GM12875 (cell line): ENCODE measurements at regions not wholly inside any gene's neighbourhood (a gene's known extent, or its start where the extent isn't known, plus 50 kb on each side); places are given as distances from the start of the nearest gene placed in this dataset.

ENCODE experiments used
- H3K4me3 ChIP-seq: one replicate; pipeline ENCODE4 v1.5.1; 2011; ENCODE audit warnings: low read depth, low read length, control low read depth
- TF ChIP-seq, protein P1 (sequence below): IDR thresholded peaks from 2 replicates; pipeline ENCODE4 v1.5.1; 2011; ENCODE audit warnings: low read depth, mild to moderate bottlenecking, control low read depth, inconsistent platforms, low read length, moderate library complexity, borderline replicate concordance; ENCODE audit not compliant: insufficient read depth

DNA sequence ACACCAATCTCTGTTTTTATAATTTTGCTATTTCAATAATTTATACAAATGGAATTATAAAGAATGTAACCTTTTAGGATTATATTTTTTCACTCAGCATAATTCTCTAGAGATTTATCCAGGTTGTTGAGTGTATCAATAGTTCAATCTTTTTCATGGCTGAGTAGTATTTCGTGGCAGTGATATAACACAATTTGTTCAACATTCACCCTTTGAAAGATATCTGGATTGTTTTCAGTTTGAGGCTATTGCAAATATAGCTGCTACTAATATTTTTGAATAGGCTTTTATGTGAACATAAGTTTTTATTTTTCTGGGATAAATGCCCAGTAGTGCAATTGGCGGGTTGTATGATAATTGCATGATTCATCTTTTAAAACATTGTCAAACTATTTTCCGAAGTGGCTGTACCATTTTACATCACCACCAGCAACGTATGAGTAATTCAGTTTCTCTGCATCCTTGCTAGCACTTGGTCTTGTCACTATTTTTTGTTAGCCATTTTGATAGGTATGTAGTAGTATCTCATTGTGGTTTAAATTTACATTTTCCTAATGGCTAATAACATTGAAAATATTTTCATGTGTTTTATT is 55.6 kb upstream of the ABCD3 start:
- H3K4me3 ChIP-seq: no peak overlapping the region
- TF ChIP-seq, protein P1, sequence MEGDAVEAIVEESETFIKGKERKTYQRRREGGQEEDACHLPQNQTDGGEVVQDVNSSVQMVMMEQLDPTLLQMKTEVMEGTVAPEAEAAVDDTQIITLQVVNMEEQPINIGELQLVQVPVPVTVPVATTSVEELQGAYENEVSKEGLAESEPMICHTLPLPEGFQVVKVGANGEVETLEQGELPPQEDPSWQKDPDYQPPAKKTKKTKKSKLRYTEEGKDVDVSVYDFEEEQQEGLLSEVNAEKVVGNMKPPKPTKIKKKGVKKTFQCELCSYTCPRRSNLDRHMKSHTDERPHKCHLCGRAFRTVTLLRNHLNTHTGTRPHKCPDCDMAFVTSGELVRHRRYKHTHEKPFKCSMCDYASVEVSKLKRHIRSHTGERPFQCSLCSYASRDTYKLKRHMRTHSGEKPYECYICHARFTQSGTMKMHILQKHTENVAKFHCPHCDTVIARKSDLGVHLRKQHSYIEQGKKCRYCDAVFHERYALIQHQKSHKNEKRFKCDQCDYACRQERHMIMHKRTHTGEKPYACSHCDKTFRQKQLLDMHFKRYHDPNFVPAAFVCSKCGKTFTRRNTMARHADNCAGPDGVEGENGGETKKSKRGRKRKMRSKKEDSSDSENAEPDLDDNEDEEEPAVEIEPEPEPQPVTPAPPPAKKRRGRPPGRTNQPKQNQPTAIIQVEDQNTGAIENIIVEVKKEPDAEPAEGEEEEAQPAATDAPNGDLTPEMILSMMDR: no peak

DNA sequence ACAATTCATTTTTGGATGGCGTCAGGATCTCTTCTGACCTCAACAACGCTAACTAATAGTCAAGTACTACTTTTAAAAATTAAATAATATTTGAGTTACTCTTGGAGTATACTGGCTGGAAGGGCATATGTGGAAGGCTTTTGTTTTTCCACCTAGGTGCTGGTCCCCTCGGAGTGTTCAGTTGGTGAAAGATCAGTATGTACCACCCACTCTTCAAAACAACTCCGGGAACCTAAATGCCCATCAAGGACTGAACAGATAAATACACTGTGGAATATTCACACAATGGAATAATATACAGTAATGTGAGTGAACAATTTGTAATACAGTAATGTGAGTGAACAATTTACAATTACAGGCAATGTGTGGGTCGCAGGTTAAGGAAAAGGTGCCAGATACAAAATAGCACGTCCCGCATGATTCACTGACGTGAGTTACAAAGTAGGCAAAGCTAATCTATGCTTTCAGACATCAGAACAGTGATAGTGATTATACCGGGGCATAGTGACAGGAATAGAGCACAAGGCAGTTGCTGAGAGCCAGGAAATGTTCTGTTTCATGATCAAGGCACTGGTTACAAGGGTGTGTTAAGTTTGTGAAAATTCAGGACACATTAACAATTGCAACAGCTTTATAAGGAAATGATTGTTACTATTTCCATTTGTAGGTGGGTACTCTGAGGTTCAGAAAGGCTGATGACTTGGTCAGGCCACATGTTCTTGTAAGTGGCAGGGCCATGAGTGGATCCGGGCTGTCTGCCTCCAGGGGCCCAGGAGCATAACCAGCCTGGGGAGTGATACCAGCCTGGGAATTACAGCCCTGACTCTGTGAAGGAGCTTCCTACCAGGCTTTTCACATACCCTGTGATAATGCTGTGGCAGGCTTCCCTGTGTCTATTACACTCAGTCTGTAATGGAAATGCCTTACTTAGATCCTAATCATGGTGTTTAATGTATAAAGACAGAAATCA is 59.3 kb upstream of the ABCD3 start:
- TF ChIP-seq, protein P1: no peak
- no peak overlapping the region for H3K4me3 ChIP-seq

DNA sequence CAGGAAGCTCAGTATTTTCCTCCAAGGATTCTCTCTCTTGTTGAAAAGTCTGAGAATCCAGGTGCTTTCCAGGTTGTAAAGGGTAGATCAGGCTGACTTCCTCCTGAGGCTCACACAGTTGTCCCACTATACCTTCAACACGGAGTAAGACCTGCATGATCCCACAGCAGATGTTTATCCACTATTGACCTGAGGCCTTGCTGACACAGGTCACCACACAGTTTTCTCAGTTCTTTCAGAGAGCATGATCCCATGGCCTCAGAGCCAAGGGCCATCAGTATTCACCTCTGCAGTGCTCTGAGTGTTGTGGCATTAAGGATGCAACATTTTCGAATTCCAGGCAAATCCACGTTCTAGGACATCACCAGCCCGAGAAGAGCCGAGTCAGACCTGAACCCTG is 60.5 kb upstream of the ABCD3 start:
- no peak overlapping the region for H3K4me3 ChIP-seq
- TF ChIP-seq, protein P1: no peak

DNA sequence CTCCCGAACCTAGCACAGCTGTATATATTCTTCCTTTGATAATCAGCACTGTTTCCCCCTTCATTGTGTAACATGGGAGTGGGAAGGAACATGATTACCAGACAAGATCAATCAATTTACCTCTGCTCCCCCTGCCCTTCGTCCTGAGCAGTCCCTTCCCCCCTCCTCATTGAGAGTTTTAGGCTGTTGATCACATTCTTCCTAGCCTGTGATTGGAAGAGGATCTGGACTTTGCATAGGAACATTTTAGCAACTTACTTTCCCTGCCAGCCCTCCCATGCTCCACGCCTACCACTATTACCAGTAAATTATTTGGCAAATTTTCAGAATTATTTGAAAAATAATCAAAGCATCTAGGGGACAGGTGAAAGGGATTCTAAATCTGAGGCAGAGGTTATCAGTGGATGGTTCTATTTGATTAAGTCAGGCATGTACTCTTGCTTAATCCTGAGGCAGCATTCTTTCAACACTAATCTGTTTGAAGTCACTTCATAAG is 62.7 kb upstream of the ABCD3 start:
- TF ChIP-seq, protein P1: no peak
- H3K4me3 ChIP-seq: no peak overlapping the region

DNA sequence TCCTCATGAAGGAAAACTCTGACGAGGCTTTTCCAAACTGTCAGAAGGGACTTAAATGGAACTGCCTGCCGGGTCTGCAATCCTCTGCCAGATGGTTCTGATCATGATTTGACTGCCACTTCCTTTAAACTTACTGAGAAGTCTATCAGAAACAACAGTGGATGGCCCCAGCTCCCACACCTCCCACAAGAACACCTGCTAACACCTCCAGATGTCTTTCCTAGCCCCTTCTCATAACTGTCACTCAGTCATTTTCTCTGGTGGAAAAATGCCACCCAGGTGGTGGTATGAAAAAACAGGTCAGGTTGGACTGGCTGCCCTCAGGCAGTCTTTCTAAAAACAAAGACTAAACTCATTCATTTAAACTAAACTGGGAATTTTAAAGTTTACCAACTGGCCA is 66.7 kb upstream of the ABCD3 start:
- TF ChIP-seq, protein P1: no peak
- H3K4me3 ChIP-seq: no peak overlapping the region

DNA sequence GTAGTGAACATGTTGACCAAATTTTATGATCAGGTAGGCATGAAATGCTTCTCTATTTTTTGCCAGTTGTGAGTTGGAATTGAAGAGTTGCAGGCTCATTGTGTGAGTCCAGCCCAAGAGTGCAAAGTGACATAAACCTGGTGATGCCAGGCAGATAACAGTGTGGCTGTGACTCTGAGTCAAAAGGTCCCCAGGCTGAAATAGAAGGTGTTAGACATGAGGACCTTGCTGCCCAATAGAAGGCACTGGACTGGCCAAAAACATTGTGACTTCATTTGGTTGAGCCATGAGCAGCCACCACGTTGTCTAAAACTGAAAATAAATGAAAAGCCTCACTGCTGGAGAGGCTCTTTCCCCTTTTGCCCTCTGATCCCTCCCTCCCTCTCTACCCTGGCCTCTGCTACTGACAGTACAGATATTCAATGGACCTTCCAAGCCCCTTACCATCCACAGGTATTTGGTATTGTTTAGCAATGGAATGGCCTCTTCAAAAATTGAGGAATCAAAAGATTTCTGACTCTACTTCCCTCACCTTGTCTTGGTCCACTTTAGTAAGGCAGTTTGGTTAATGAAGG is 67.8 kb upstream of the ABCD3 start:
- H3K4me3 ChIP-seq: no peak overlapping the region
- TF ChIP-seq, protein P1: no peak
